ENCODE measurements at regions not wholly inside any gene's neighbourhood (a gene's known extent, or its start where the extent isn't known, plus 50 kb on each side); places are given as distances from the start of the nearest gene placed in this dataset.

DNA sequence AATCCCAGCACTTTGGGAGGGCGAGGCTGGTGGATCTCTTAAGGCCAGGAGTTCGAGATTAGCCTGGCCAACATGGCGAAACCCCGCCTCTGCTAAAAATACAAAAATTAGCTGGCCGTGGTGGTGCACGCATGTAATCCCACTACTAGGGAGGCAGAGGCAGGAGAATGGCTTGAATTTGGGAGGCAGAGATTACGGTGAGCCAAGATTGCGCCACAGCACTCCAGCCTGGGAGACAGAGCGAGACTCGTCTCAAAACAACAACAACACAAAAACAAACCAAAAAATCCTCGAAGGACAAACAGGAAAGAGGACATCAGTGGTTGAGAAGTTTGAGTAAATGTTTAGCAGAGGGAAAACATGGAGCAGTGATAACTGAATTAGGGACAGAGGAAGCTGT, 52.3 kb upstream of the FAM3C start:
- H3K4me2 ChIP-seq (ENCODE audit: control insufficient read depth, extremely low read depth, insufficient read depth, low read depth, low read length) = no peak overlapping the region
- TF ChIP-seq, protein P1, sequence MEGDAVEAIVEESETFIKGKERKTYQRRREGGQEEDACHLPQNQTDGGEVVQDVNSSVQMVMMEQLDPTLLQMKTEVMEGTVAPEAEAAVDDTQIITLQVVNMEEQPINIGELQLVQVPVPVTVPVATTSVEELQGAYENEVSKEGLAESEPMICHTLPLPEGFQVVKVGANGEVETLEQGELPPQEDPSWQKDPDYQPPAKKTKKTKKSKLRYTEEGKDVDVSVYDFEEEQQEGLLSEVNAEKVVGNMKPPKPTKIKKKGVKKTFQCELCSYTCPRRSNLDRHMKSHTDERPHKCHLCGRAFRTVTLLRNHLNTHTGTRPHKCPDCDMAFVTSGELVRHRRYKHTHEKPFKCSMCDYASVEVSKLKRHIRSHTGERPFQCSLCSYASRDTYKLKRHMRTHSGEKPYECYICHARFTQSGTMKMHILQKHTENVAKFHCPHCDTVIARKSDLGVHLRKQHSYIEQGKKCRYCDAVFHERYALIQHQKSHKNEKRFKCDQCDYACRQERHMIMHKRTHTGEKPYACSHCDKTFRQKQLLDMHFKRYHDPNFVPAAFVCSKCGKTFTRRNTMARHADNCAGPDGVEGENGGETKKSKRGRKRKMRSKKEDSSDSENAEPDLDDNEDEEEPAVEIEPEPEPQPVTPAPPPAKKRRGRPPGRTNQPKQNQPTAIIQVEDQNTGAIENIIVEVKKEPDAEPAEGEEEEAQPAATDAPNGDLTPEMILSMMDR (optimal IDR thresholded peaks at IDR 0.05 in 1 of 3, IDR thresholded peaks at IDR 0.05 in 1 of 3, conservative IDR thresholded peaks at IDR 0.05 in 1 of 3; ENCODE audit: extremely low read depth in 1 of 3, insufficient read depth in 2 of 3, low read length in 3 of 3) = no peak
- no peak for TF ChIP-seq EZH2 (IDR thresholded peaks at IDR 0.05; ENCODE audit: low read length)
- H4K20me1 ChIP-seq (ENCODE audit: control insufficient read depth, extremely low read depth, insufficient read depth, low read length) = no peaks in the 10 kb centered on the region
- H2AFZ ChIP-seq (ENCODE audit: control insufficient read depth, low read length) = peak overlapping the region; percentile 30
- no peaks in the 10 kb centered on the region for H3K27me3 ChIP-seq (ENCODE audit: control insufficient read depth, extremely low read depth, insufficient read depth, low read length)
- H3K9me3 ChIP-seq (ENCODE audit: control insufficient read depth, low read depth, low read length) = no peaks in the 10 kb centered on the region
- H3K9ac ChIP-seq (ENCODE audit: control insufficient read depth, extremely low read depth, insufficient read depth, low read length) = no peak overlapping the region
- no peak overlapping the region for H3K4me3 ChIP-seq (ENCODE audit: control insufficient read depth in 2 of 3, extremely low read depth in 1 of 3, insufficient read depth in 2 of 3, low read depth in 1 of 3, low read length in 3 of 3)
- no peak for DNase-seq (ENCODE audit: low read depth, low spot score)
- dilution Hi-C loops (cut with MboI; ENCODE audit: extremely low pct_ligation_motif_present, low sequenced_read_pairs) = no loop called here
- no peaks in the 10 kb centered on the region for H3K79me2 ChIP-seq (ENCODE audit: control insufficient read depth, insufficient read depth, low read length)
- no peaks in the 10 kb centered on the region for H3K9me1 ChIP-seq (ENCODE audit: control insufficient read depth, extremely low read depth, insufficient read depth, low read length)
- no peak for FAIRE-seq
- no peak overlapping the region for H3K27ac ChIP-seq (ENCODE audit: control insufficient read depth, insufficient read depth, low read length)
- no peaks in the 10 kb centered on the region for H3K36me3 ChIP-seq (ENCODE audit: control insufficient read depth in 2 of 2, extremely low read depth in 1 of 2, insufficient read depth in 2 of 2, low read length in 2 of 2)
- H3K4me1 ChIP-seq (ENCODE audit: control insufficient read depth, extremely low read depth, insufficient read depth, low read length) = no peaks in the 10 kb centered on the region

DNA sequence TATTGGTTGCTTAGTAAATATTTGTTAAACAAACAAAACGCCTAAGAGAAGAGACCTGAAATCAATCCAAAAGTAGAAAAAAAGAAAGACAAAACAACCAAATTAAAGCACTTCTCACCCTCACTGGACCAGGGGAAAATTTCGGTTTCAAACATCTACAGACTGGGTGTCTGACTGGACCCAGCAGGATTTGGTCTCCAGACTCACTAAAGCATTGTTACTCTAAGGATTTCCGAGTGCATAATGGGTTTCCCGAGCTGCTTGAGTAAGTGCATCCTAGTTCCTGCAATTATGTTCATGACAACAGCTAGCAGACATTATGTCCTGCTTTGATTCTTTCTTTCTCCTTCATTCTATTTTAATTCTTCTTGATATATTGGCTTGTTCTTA, 51.8 kb upstream of the FAM3C start:
- no peaks in the 10 kb centered on the region for H4K20me1 ChIP-seq (ENCODE audit: control insufficient read depth, extremely low read depth, insufficient read depth, low read length)
- H3K4me3 ChIP-seq (ENCODE audit: control insufficient read depth in 2 of 3, extremely low read depth in 1 of 3, insufficient read depth in 2 of 3, low read depth in 1 of 3, low read length in 3 of 3) = no peak overlapping the region
- H3K4me1 ChIP-seq (ENCODE audit: control insufficient read depth, extremely low read depth, insufficient read depth, low read length) = peaks cover 1% of the 10 kb centered on the region
- no peaks in the 10 kb centered on the region for H3K9me1 ChIP-seq (ENCODE audit: control insufficient read depth, extremely low read depth, insufficient read depth, low read length)
- no peak overlapping the region for H3K9ac ChIP-seq (ENCODE audit: control insufficient read depth, extremely low read depth, insufficient read depth, low read length)
- no peaks in the 10 kb centered on the region for H3K9me3 ChIP-seq (ENCODE audit: control insufficient read depth, low read depth, low read length)
- H3K36me3 ChIP-seq (ENCODE audit: control insufficient read depth in 2 of 2, extremely low read depth in 1 of 2, insufficient read depth in 2 of 2, low read length in 2 of 2) = no peaks in the 10 kb centered on the region
- DNase-seq (ENCODE audit: low read depth, low spot score) = no peak
- no peak overlapping the region for H3K4me2 ChIP-seq (ENCODE audit: control insufficient read depth, extremely low read depth, insufficient read depth, low read depth, low read length)
- H3K79me2 ChIP-seq (ENCODE audit: control insufficient read depth, insufficient read depth, low read length) = no peaks in the 10 kb centered on the region
- H3K27ac ChIP-seq (ENCODE audit: control insufficient read depth, insufficient read depth, low read length) = no peak overlapping the region
- FAIRE-seq = no peak
- no peak overlapping the region for H2AFZ ChIP-seq (ENCODE audit: control insufficient read depth, low read length)
- H3K27me3 ChIP-seq (ENCODE audit: control insufficient read depth, extremely low read depth, insufficient read depth, low read length) = no peaks in the 10 kb centered on the region
- dilution Hi-C loops (cut with MboI; ENCODE audit: extremely low pct_ligation_motif_present, low sequenced_read_pairs) = no loop called here
- TF ChIP-seq EZH2 (IDR thresholded peaks at IDR 0.05; ENCODE audit: low read length) = no peak
- TF ChIP-seq, protein P1 (optimal IDR thresholded peaks at IDR 0.05 in 1 of 3, IDR thresholded peaks at IDR 0.05 in 1 of 3, conservative IDR thresholded peaks at IDR 0.05 in 1 of 3; ENCODE audit: extremely low read depth in 1 of 3, insufficient read depth in 2 of 3, low read length in 3 of 3) = no peak

Data from keratinocyte (primary cell).